H1 (cell line): ENCODE measurements at regions not wholly inside any gene's neighbourhood (a gene's known extent, or its start where the extent isn't known, plus 50 kb on each side); places are given as distances from the start of the nearest gene placed in this dataset.

Experiments
- TF ChIP-seq, protein P1 (sequence below): IDR thresholded peaks from 2 replicates; pipeline ENCODE4 v1.6.1; 2011; ENCODE audit warnings: low read depth, mild to moderate bottlenecking, low read length; ENCODE audit not compliant: insufficient read depth

DNA sequence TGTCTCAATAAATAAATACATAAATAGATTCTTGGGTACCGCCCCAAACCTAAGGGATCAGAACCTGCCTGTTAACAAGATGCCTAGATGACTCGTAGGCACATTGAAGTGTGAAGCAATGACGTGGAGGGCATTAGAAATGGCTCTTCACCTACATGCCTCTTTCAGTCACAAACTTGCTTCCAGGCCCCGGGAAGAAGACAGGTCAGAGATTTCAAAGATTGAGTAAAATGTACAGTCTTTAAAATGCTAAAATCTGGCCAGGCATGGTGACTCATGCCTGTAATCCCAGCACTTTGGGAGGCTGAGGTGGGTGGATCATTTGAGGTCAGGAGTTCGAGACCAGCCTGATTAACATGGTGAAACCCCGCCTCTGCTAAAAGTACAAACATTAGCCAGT is 480.8 kb upstream of the JARID2 start (continued):
- TF ChIP-seq, protein P1, sequence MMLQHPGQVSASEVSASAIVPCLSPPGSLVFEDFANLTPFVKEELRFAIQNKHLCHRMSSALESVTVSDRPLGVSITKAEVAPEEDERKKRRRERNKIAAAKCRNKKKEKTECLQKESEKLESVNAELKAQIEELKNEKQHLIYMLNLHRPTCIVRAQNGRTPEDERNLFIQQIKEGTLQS: no peak
